ENCODE measurements at regions not wholly inside any gene's neighbourhood (a gene's known extent, or its start where the extent isn't known, plus 50 kb on each side); places are given as distances from the start of the nearest gene placed in this dataset.

- no peaks in the 10 kb centered on the region for H3K79me2 ChIP-seq (ENCODE audit: insufficient read depth, low read length)
- ATAC-seq (no peak), DNase-seq (ENCODE audit: low read depth, low spot score) (no peak)
- no peaks in the 10 kb centered on the region for H3K27me3 ChIP-seq (ENCODE audit: insufficient read depth, low read length)
- no TSS peak for BruUV-seq (replicated peaks)
- no peak overlapping the region for H3K9ac ChIP-seq (ENCODE audit: low read length)
- H3K4me1 ChIP-seq (ENCODE audit: control insufficient read depth in 1 of 2, insufficient read depth in 2 of 2, low read length in 2 of 2) = no peaks in the 10 kb centered on the region
- TF ChIP-seq TCF7L2 (IDR thresholded peaks at IDR 0.05; ENCODE audit: borderline replicate concordance, extremely low read depth, insufficient read depth, insufficient read length) (no peak), ELF1 (IDR thresholded peaks at IDR 0.05; ENCODE audit: borderline replicate concordance, low read depth) (no peak), ZFX (IDR thresholded peaks at IDR 0.05) (no peak), SIN3A (IDR thresholded peaks at IDR 0.05; ENCODE audit: low read depth) (no peak), REST (IDR thresholded peaks at IDR 0.05; ENCODE audit: low read depth) (no peak), POLR2AphosphoS5 (IDR thresholded peaks at IDR 0.05; ENCODE audit: low read depth, low read length) (no peak), JUND (IDR thresholded peaks at IDR 0.05) (no peak), RAD21 (IDR thresholded peaks at IDR 0.05; ENCODE audit: low read depth) (no peak), POLR2A (IDR thresholded peaks at IDR 0.05; ENCODE audit: borderline replicate concordance, extremely low read depth, insufficient read depth, insufficient read length) (no peak), SRF (IDR thresholded peaks at IDR 0.05; ENCODE audit: low read depth) (no peak), ZBTB33 (IDR thresholded peaks at IDR 0.05; ENCODE audit: extremely low read depth, insufficient replicate concordance, low read length) (no peak), EZH2 (IDR thresholded peaks at IDR 0.05) (no peak), MAX (IDR thresholded peaks at IDR 0.05) (no peak)
- no peaks in the 10 kb centered on the region for H4K20me1 ChIP-seq (ENCODE audit: insufficient read depth)
- H2AFZ ChIP-seq (ENCODE audit: low read depth, low read length, poor library complexity, severe bottlenecking) = no peak overlapping the region
- H3K4me3 ChIP-seq (replicated peaks in 1 of 2; ENCODE audit: low read depth in 1 of 2, low read length in 2 of 2) = no peak overlapping the region
- ChIA-PET CTCF (interaction anchor here (1.2 kb wide), 1 partner anchor 111 kb away, joined by 4 read pairs; no protein-coding TSS in a partner anchor), RAD21 (ENCODE audit: low non-redundant PET in 1 of 2, low total read pairs in 2 of 2, uncharacterized antibody in 2 of 2, unreplicated experiment in 2 of 2) (no interaction called here), POLR2A (no interaction called here)
- no peak overlapping the region for H3K4me2 ChIP-seq (ENCODE audit: low read length)
- H3K27ac ChIP-seq (ENCODE audit: low read depth, low read length) = no peak overlapping the region
- no peaks in the 10 kb centered on the region for H3K9me2 ChIP-seq (ENCODE audit: insufficient read depth)
- H3K9me3 ChIP-seq (ENCODE audit: control insufficient read depth in 1 of 2, insufficient read depth in 1 of 2, low read depth in 1 of 2, low read length in 2 of 2) = peaks cover 0 to 5% of the 10 kb centered on the region in 2 experiments; a peak in 1 of 4 replicates
- no peaks in the 10 kb centered on the region for H3K36me3 ChIP-seq (ENCODE audit: control insufficient read depth in 1 of 2, insufficient read depth in 2 of 2, low read length in 2 of 2)
- intact Hi-C loops (cut with micrococcal nuclease) = no loop called here
These were observed 68.1 kb upstream of the IFFO2 start for GRCh38 chr1:19024532-19024931.

Data from HCT116 (cell line).